ENCODE measurements at regions not wholly inside any gene's neighbourhood (a gene's known extent, or its start where the extent isn't known, plus 50 kb on each side); places are given as distances from the start of the nearest gene placed in this dataset.

DNA sequence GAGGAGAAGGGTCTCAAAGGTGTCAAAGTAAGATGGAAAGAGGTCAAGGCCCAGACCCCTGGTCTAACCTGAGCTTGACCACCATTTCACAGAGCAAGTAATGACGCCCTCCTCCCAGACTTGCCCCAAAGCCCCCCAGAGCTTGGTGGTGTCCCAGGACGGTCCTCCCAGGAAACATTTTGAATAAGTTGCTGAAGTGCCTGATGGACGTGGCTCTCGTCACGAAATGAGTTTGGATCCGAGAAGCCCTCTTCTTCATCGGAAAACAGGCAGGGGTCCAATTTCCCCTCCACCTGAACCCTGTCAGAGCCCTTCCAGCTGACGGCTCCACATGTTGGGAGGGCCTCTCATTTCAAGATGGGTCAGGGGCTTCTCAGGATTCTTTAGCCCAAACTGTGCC is 54.5 kb upstream of the TPM4 start:
- no peaks in the 10 kb centered on the region for H3K9me3 ChIP-seq
- H3K27me3 ChIP-seq, result no peaks in the 10 kb centered on the region
- DNase-seq, result no peak
- no peaks in the 10 kb centered on the region for H3K36me3 ChIP-seq
- H3K4me1 ChIP-seq, result no peaks in the 10 kb centered on the region
- no peak for TF ChIP-seq POLR2A (IDR thresholded peaks at IDR 0.05)
- TF ChIP-seq, protein P1, sequence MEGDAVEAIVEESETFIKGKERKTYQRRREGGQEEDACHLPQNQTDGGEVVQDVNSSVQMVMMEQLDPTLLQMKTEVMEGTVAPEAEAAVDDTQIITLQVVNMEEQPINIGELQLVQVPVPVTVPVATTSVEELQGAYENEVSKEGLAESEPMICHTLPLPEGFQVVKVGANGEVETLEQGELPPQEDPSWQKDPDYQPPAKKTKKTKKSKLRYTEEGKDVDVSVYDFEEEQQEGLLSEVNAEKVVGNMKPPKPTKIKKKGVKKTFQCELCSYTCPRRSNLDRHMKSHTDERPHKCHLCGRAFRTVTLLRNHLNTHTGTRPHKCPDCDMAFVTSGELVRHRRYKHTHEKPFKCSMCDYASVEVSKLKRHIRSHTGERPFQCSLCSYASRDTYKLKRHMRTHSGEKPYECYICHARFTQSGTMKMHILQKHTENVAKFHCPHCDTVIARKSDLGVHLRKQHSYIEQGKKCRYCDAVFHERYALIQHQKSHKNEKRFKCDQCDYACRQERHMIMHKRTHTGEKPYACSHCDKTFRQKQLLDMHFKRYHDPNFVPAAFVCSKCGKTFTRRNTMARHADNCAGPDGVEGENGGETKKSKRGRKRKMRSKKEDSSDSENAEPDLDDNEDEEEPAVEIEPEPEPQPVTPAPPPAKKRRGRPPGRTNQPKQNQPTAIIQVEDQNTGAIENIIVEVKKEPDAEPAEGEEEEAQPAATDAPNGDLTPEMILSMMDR (IDR thresholded peaks at IDR 0.05), result no peak
- H3K4me3 ChIP-seq, result no peak overlapping the region
- H3K27ac ChIP-seq, result no peak overlapping the region

DNA sequence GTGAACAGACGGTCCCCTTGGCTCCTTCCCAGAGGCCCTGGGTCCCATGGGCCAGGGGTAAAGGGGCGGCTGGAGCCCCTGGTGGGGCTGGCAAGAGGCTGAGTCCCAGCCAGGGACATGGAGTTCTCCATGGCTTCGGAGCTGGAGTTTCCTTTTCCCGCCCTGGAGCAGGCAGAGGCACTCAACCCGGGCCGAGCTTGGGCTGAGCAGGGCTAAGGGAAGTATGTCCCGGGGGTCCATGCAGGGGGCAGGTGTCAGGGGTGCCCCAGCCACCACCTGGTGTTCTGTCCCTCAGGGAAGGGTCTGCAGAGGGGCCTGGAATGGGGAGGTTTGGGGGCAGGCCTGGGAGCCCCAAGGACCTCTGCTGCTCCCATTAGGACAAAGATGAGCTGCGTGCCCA is 54.0 kb upstream of the TPM4 start:
- no peak overlapping the region for H3K4me3 ChIP-seq
- H3K27ac ChIP-seq, result no peak overlapping the region
- no peaks in the 10 kb centered on the region for H3K9me3 ChIP-seq
- H3K36me3 ChIP-seq, result no peaks in the 10 kb centered on the region
- no peaks in the 10 kb centered on the region for H3K4me1 ChIP-seq
- TF ChIP-seq POLR2A (IDR thresholded peaks at IDR 0.05), result no peak
- TF ChIP-seq, protein P1 (IDR thresholded peaks at IDR 0.05), result no peak
- DNase-seq, result no peak
- no peaks in the 10 kb centered on the region for H3K27me3 ChIP-seq

DNA sequence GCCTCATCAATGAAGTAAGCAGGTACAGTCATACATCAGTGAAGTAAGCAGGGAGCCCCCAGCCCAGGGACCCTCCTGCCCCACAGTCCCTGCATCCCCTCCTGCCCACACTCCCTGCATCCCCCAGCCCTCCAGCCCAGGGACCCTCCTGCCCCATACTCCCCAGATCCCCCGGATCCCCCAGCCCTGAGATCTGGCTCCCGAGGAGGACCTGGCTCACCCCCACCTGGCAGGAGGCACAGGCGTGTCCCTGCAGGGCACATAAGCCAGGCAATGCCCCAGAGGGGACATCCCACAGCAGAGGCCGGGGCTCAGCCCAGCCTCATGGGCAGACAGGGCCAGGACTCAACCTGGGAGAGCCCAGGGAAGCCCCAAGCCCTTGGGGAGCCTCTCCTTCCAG is 53.6 kb upstream of the TPM4 start:
- DNase-seq, result no peak
- TF ChIP-seq, protein P1 (IDR thresholded peaks at IDR 0.05), result no peak
- Histone ChIP-seq H3K9me3 (no peaks in the 10 kb centered on the region), H3K27ac (no peak overlapping the region), H3K4me3 (no peak overlapping the region), H3K36me3 (no peaks in the 10 kb centered on the region), H3K27me3 (no peaks in the 10 kb centered on the region), H3K4me1 (no peaks in the 10 kb centered on the region)

DNA sequence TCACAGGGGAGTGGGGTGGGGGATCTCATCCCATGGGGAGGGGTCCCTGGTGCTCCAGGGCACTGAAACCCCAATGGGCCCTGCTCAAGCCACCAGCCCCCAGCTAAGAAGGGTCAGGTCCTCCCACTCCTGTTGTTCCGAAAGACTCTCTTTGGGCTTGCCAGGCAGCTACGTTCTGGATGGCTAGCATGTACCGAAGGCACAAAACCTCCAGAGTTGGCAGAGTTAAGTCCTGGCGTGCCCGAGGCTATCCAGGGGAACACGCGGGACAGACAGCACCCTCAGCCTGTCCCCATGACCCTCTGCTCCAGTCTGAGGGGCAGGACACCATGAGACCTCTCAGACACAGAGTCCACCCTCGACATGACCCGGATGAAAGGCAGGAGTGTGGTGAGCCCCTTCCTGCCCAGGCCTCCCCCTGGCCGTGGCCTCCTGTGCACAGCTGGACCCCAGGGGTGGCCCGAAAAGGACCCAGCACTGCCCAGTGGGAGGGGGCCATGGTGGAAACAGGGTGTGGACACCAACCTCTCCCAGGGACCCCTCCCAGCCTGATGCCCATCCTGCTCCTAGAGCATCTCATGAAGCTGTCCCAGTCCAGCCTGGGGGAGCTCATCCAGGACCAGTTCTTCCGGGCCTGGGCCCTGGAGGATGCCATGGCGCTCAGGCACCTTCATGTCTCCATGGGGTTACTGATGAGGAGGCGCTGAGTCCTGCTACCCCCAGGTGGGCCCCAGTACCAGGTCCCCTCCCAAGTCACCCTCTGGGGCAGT is 53.0 kb upstream of the TPM4 start:
- TF ChIP-seq POLR2A (IDR thresholded peaks at IDR 0.05), result no peak
- TF ChIP-seq, protein P1 (IDR thresholded peaks at IDR 0.05), result no peak
- no peak for DNase-seq

DNA sequence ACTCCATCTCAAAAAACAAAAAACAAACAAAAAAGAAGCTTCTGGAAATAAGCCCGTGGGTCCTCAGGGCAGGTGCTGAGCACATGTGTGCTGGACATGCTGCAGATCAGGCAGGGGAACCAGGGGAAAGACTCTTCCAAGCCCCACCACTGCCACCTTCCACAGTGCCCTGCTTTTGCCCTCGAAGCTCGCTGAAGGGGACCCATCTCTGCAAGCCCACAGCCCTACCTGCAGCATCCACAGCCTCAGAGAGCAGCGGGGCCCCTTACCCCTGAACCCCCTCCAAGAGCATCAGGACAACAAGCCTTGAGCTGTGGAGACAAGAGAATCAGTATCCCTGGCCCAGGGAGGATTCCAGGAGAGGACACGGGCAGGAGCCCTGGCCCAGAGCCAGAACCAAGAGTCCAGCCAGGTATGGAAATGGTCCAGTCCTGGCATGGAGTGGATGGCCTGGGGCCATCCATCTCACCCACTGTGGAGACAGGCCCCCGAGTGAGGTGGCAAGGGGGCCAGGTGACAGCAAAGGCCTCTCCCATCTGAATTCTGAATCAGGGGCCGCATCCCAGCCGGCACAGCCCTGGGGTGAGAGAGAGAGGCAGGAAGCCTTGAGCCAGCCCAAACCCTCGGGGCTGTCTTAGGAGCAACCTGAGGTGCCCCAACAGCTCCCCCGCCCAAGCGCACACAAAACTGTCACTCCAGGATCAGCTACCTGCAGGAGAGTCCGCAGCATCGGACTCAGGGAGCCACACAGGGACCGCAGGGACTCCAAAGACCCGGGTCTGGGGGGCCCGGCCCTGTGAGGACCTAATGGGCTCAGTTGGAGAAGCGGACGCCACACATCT is 51.8 kb upstream of the TPM4 start:
- TF ChIP-seq, protein P1 (IDR thresholded peaks at IDR 0.05), result no peak
- no peak for TF ChIP-seq POLR2A (IDR thresholded peaks at IDR 0.05)
- peak in 1 of 3 donors; percentile 34 for DNase-seq
- Histone ChIP-seq H3K27ac (no peak overlapping the region), H3K27me3 (no peaks in the 10 kb centered on the region), H3K9me3 (no peaks in the 10 kb centered on the region), H3K4me1 (no peaks in the 10 kb centered on the region), H3K36me3 (no peaks in the 10 kb centered on the region), H3K4me3 (no peak overlapping the region)

More for the DNA sequence above, 53.0 kb upstream of the TPM4 start:
- H3K4me3 ChIP-seq, result no peak overlapping the region
- no peaks in the 10 kb centered on the region for H3K9me3 ChIP-seq
- no peaks in the 10 kb centered on the region for H3K4me1 ChIP-seq
- H3K36me3 ChIP-seq, result no peaks in the 10 kb centered on the region
- H3K27me3 ChIP-seq, result no peaks in the 10 kb centered on the region
- no peak overlapping the region for H3K27ac ChIP-seq

Data from Peyer's patch (tissue), 4 donors.